KG1 (cell line): ENCODE measurements at regions not wholly inside any gene's neighbourhood (a gene's known extent, or its start where the extent isn't known, plus 50 kb on each side); places are given as distances from the start of the nearest gene placed in this dataset.

Source experiments
- DNase-seq: peaks from one replicate; lab custom pipeline; 2025; lab: John Stamatoyannopoulos, UW

GRCh38 chr3:30945291-30945690 is 50.8 kb upstream of the GADL1 start:
- DNase-seq, result no peak

DNA sequence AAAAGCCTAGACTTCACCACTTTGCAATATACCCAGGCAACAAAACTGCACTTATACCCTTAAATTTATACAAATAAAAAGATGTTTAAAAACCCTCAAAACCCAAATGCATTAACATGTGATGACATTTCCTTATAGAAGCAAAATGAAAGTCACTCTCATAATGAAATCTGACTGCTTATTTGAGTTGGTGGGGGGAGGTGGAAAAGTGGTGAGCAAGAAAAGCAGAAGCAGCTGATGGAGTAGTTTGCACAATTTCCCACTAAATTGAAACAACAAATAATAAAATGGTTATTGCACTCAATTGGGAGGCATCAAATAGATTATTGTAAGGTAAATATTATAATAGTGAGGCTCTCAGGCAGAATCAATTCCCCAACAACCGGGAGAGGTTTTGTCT is 54.0 kb upstream of the GADL1 start:
- no peak for DNase-seq

DNA sequence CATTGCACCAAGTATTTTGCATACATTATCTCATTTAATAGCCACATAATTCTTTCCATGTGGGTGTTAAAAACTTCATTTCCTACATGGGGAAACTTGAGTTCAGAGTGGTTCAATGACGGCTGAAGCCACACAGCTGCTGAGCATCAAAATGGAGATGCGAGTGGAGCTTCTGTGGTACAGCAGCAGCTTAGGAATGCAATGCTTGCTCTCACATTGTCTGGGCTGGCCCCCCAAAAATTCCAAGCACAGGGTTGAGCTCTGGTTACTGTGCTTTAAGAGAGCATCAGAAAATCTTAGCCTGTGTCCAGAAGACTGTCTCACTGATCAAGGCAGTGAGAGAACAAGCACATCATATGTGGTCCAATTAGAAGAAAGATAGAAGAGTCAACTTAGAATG is 57.4 kb upstream of the GADL1 start:
- DNase-seq, result no peak

DNA sequence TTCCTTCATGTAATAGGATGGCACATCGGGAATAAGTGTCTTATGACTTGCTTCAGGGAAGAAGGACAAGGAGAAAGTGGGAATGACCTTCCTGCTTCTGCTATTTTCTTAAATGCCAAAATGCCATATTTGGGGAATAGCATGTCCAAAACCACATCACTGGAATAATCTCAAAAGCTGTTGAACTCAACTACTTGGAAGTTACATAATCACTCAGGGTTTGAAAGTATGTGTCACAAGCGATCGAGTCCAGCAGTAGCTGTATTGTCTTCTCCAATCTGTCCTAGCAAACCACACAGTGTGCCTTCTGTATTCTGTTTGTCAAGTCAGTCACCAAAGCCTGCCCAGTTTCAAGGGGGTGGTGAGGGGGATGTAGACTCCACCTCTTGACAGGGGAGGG is 58.3 kb upstream of the GADL1 start:
- no peak for DNase-seq

DNA sequence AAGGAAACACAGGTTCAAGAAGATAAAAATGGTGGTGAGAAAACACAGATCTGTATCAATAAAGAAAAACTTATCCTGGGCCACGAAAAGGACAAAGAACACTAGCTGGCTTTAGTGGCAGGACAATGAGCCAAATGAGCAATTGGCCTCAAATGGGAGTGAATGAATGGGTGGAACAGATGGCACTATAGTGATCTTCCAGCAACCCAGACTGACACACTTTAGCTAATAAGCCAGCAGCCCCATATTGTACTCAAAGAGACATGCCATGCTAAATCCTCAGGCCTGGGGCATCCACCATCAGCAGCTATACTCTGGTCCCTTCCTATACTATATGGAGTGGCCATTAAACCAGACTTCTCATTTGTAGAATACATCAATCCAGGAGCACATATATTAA is 60.0 kb upstream of the GADL1 start:
- DNase-seq, result no peak

- no peak for DNase-seq
These were observed 67.6 kb upstream of the GADL1 start for GRCh38 chr3:30962084-30962483.

DNA sequence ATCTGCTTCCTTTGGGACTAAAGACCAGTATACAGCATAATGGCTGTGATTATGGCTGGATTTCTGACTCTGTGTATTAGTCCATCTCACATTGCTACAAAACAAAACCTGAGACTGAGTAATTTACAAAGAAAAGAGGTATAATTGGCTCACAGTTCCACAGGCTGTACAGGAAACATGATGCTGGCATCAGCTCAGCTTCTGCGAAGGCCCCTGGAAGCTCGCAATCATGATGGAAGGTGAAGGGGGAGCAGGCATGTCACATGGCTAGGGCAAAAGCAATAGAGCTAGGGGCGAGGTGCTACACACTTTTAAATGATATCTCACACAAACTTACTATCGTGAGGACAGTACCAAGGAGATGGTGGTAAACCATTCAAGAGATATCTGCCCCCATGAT is 68.0 kb upstream of the GADL1 start:
- no peak for DNase-seq

DNA sequence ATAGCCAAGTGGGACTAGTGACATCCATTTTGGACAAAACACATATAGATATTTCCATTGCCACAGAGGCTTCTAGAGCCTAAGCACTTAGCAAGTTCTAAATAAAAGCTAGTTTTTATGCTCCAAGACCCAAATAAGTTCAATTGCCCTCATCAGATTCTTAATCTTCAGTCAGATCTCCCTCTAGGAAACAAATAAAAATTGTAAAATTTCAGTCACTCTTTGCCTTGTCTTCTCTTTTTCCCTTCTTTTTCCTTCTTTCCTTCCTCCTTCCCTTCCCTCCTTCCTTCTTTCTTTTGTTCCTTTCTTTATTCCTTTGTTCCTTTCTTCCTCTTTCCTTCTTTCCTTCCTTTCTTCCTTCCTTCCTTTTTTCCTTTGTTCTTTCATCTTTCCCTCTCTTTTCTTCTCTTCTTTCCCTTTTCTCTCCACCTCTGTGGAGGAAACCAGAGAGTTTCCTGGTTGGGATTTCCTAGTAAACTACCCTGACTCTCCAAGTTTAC is 68.8 kb upstream of the GADL1 start:
- no peak for DNase-seq

DNA sequence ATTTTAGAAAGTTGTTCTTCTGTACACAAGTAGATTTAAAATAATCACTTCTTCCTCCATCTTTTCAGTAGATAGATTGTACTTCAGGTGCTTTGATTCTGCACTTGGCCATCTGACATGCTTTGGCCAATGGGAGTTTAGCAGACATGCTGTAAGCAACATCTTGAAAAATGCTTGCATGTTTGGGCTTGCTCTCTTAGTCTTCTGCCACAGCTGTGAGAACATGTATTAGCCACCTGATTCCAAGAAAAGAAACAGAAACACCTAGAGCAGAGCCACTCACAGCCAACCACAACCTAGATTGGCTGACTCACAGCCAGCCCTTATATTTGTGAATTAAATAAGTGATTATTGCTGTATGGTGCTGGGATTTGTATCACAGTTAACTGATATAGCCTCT is 70.2 kb upstream of the GADL1 start:
- no peak for DNase-seq

DNA sequence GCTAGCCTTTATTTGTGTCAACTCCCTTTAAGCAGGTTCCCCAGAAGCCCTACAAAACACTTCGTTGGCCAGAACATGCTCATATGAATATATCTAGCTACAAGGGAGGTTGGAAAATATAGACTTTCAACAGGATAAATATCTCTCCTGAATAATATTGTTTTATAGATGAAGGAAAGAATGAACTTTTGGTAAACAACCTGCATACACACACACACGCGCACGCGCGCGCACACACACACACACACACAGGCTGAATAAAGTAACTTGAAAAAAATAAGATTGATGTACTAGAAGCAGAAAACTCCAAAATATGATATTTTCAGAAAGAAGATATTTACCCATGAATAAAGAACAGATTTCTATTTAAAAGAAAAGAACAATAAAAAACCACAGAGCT is 72.4 kb upstream of the GADL1 start:
- no peak for DNase-seq

DNA sequence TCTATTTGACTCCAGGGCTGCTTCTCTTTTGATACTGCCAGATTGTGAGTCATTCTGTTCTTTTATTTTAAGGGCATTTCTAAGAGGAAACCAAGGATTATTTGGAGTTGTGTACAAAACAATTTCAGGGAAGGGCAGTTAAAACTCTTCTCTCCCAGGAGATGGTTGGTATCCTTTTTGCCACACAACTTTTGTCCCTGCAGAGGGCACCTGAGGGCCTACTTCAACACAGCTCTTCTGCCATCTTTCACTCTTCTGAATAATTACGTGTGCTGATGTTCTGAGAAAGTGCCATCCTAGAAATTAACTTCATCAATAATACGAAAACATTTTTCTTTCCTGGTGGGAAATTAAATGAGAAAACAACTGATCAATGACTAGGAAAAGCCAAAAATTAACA is 75.7 kb upstream of the GADL1 start:
- no peak for DNase-seq

GRCh38 chr3:30972449-30972848 is 78.0 kb upstream of the GADL1 start:
- DNase-seq, result no peak

GRCh38 chr3:30974071-30974470 is 79.6 kb upstream of the GADL1 start:
- DNase-seq, result no peak

DNA sequence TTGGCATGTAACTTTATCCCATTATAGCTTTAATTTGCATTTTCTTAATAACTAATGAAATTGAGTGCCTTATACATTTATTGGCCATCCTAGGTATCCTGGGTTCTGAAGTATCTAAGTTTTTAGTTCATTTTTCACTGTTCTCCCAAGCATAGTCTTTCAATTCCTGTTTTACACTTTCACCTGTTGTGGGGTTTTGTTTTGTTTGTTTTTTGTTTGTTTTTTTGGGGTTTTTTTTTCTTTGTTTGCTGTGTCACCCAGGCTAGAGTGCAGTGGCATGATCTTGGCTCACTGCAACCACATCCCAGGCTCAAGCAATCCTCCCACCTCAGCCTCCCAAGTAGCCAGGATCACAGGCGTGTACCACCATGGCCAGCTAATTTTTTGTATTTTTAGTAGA is 83.1 kb upstream of the GADL1 start:
- DNase-seq, result no peak

DNA sequence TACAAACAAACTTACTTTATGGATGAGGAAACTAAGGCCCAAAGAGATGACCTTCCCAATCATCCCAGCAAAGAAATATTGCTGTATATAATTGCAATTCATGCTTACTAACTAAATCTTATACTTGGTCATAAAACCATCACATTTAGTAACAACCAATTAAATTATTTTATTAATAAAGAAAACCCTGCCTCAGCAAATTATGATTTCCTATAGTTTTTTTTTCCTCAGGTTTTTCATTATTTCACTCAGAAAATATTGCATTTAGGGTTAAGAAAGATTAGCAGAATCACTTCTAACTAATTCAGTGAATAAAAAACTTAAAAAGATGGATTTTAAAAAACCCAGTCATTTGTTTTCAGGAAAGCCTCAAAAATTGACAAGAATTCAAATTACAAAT is 86.5 kb upstream of the GADL1 start:
- DNase-seq, result no peak

DNA sequence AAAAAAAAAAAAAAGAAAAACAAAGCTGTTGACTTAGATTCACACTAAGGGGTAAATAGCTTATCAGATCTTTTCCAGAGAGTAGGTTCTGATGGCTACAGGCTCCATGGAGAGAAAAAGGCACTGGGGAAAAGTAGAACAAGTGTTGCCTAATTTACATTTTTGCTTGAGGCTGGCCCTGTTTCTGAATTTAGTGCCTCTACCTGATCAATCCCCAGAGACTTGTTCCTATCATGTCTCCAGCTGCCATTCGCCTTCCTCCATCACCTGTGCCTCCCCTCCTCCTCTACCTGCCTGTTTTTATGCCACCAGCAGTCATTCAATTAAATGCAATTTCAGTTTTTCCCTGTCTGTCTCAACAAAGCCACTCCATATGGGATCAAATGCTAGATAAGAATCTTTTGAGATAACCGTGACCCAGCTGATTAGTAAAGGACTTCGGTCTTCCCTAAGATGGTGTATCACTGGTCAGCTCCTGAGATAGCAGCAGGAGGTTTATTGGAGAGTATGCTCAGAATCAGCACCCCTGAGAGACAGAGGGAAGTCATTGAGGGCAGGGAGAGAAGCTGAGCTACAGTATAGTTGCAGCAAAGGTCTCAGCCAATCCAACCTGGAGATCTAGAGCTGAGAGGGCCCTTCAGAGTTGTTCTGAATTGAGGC is 88.1 kb upstream of the GADL1 start:
- DNase-seq, result no peak

DNA sequence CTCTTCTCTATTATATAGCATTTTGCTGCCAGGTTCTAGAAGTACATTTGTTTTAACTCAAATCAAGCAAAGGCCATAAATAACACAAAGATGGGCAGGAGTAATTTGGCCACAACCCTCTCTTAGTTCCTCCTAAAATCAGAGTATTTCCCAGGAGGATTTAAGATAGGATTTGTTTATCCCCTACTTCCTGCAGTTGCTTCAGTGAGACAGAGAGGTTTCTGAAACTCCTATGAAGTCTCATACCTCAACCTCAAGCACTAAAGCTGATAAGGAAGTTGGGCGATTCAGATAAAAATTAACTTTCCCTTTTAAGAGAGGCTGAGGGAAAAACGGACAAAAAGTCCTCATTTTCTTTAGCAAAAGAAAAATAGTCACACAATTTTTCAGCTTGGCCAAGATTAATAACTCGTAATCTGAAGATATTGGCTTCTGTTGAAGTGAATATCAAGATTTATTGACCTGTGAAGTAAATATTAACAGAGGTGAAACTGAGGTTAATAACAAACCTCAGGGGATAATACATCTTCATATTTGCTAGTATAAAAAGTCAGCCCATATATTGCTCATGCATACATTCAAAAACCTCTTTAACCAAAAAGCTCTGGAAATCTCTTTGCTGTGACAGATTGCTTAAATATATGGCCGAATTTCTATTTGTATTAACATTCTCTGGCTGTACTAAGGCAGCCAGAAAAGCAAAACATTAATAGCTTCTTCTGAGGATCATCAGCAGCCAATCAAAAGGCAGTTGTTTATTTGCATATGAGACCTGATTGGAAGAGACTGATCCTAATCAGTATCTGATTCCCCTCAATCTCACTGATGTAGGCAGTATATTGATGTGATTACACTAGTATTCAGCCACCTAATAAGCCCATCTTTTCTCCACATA is 90.6 kb upstream of the GADL1 start:
- no peak for DNase-seq

- DNase-seq, result no peak
These were observed 92.1 kb upstream of the GADL1 start for GRCh38 chr3:30986551-30986950.

DNA sequence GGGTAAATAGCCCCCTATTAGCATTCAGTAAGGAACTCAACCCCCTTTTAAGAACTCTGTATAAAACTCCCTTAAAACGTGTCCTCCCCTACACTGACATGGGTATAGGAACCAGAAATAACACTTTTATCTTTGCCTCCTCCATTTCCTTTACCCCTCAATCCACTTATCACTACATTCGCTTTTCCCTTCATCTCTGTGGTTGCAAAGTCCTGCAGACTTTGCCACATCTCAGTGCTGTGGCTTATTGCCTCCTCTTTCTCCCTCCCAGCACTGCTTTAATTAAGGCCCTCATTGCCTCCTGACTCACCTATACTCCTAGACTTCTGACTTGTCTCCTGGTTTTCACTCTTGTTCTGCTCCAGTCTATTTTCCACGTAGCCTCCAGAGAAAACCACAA is 94.3 kb upstream of the GADL1 start:
- no peak for DNase-seq

- no peak for DNase-seq
These were observed 95.0 kb upstream of the GADL1 start for GRCh38 chr3:30989276-30990030.

- DNase-seq, result no peak
These were observed 102.0 kb upstream of the GADL1 start for GRCh38 chr3:30996467-30996866.

DNA sequence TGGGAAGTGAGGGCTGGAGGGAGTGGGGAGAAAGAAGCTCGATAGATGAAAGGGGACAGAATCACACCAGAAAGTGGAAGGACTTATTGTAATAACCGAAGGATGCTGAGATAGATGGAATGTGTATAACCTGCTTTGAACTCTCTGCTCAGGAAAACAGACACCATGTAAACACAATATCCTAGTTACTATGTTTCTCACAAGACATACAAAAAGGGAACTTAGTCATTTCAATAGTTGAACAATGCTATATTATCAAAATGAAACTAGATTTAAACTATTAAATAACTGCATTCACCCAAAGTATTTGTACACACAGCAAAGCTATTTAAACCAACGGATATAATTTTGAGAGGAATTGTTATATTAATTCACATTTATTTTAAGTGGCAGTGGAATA is 108.3 kb upstream of the GADL1 start:
- no peak for DNase-seq
